Immature natural killer cell (primary cell): ENCODE measurements at regions not wholly inside any gene's neighbourhood (a gene's known extent, or its start where the extent isn't known, plus 50 kb on each side); places are given as distances from the start of the nearest gene placed in this dataset.

Source experiments
- DNase-seq, 3 donors: peaks; one replicate each; pipeline ENCODE4 v3.0.0; 2022; ENCODE audit warnings: mixed read lengths in 1 of 3
- H3K27ac Mint-ChIP-seq, 6 donors: one replicate each; pipeline ENCODE4 v1.8.0; 2020; ENCODE audit warnings: mixed read lengths in 6 of 6, mild to moderate bottlenecking in 5 of 6, inconsistent platforms in 4 of 6, moderate library complexity in 3 of 6
- H3K27me3 Mint-ChIP-seq, 3 donors: one replicate each; pipeline ENCODE4 v1.8.0; 2020 to 2021; ENCODE audit warnings: low read depth in 3 of 3, mild to moderate bottlenecking in 3 of 3, mixed read lengths in 3 of 3, moderate library complexity in 3 of 3, inconsistent platforms in 1 of 3
- H3K36me3 Mint-ChIP-seq, 3 donors: one replicate each; pipeline ENCODE4 v1.8.0; 2020; ENCODE audit warnings: mixed read lengths in 3 of 3, inconsistent platforms in 2 of 3, mild to moderate bottlenecking in 2 of 3
- H3K4me1 Mint-ChIP-seq, 2 donors: one replicate each; pipeline ENCODE4 v1.8.0; 2020; ENCODE audit warnings: inconsistent platforms in 2 of 2, mild to moderate bottlenecking in 2 of 2, mixed read lengths in 2 of 2, moderate library complexity in 1 of 2
- H3K4me3 Mint-ChIP-seq, 5 donors: one replicate each; pipeline ENCODE4 v1.8.0; 2020; ENCODE audit warnings: mild to moderate bottlenecking in 5 of 5, mixed read lengths in 5 of 5, inconsistent platforms in 3 of 5, moderate library complexity in 3 of 5
- H3K9me3 Mint-ChIP-seq, 6 donors: one replicate each; pipeline ENCODE4 v1.8.0; 2020; ENCODE audit warnings: mild to moderate bottlenecking in 6 of 6, mixed read lengths in 6 of 6, inconsistent platforms in 4 of 6, moderate library complexity in 3 of 6

DNA sequence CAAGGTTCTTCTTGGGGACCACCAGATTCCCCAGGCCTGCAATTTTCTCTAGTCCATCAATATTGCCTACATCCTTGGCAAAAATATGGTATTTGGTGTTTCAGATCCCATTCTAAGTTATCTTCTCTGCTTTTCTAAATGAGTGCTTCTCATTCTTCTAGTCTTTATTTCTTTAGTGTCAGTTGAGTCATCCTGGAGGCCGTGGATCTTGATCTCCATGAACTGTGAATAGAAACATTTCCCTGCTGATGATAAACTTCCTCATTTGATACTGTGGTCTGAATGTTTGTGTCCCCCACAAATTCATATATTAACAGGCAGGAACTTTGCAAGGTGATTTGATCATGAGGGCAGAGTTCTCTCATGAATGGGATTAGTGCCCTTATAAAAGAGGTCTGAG is 779.3 kb downstream of the INHBA start:
- Mint-ChIP-seq H3K4me1 (no peaks in the 10 kb centered on the region), H3K36me3 (no peaks in the 10 kb centered on the region), H3K27me3 (peaks cover 0 to 2% (median 0%) of the 10 kb centered on the region in 3 donors), H3K27ac (no peak overlapping the region), H3K9me3 (peaks cover 0 to 31% (median 5%) of the 10 kb centered on the region in 6 donors), H3K4me3 (no peak overlapping the region)
- DNase-seq: no peak

DNA sequence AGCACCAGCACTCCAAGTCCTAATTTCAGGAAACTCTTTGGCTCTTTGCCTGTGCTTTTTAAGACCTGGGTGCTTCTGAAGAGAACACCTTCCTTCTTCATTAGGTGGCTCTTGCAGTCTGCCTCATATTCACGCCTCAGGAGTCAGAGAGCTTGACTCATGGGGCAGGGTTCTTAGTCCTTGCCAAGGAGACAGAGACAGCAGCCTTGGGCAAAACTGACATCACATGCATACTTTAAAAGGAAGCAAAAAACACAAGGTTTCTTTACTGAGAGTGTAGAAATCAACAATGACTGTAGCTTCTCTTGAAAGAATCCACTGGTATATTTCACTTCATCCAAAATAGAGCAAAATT is 780.6 kb downstream of the INHBA start:
- Mint-ChIP-seq H3K36me3 (no peaks in the 10 kb centered on the region), H3K27me3 (peaks cover 0 to 2% (median 0%) of the 10 kb centered on the region in 3 donors), H3K4me1 (no peaks in the 10 kb centered on the region), H3K9me3 (peaks cover 0 to 29% (median 5%) of the 10 kb centered on the region in 6 donors), H3K4me3 (no peak overlapping the region), H3K27ac (no peak overlapping the region)
- DNase-seq: no peak

GRCh38 chr7:40921589-40922315 is 781.1 kb downstream of the INHBA start:
- H3K4me3 Mint-ChIP-seq: no peak overlapping the region
- H3K4me1 Mint-ChIP-seq: no peaks in the 10 kb centered on the region
- H3K36me3 Mint-ChIP-seq: no peaks in the 10 kb centered on the region
- no peak overlapping the region for H3K27ac Mint-ChIP-seq
- H3K9me3 Mint-ChIP-seq: peaks cover 0 to 28% (median 5%) of the 10 kb centered on the region in 6 donors
- no peak for DNase-seq
- H3K27me3 Mint-ChIP-seq: peaks cover 0 to 2% (median 0%) of the 10 kb centered on the region in 3 donors

DNA sequence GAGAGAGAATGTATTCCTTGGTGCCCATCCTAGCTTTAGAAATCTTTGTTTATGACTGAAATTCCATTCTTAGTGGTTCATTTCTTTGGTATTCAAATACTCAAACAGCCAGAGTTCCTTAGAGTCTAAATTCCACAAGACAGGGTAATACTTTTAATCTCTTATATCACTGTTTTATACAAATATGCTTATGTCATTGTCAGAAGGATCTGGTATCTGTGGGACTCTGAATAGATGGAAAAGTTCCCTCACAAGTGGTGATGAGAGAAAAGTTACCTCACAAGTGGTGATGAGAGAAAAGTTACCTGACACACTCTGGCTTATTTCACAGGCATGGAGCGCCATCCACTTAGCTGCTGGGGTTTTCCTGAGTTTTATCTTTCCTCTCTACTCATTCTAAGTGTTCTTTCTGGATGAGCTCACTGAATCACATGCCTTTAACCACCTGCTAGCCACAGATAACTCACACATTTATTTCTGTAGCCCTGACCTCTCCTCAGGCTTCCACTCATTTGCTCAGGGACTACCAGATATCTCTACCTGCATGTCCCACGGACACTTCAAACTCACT is 784.0 kb downstream of the SUGCT start:
- H3K4me1 Mint-ChIP-seq: no peaks in the 10 kb centered on the region
- no peak overlapping the region for H3K4me3 Mint-ChIP-seq
- H3K9me3 Mint-ChIP-seq: peaks cover 0 to 28% (median 5%) of the 10 kb centered on the region in 6 donors
- peaks cover 0 to 2% (median 0%) of the 10 kb centered on the region in 3 donors for H3K27me3 Mint-ChIP-seq
- no peak for DNase-seq
- H3K27ac Mint-ChIP-seq: no peak overlapping the region
- no peaks in the 10 kb centered on the region for H3K36me3 Mint-ChIP-seq

DNA sequence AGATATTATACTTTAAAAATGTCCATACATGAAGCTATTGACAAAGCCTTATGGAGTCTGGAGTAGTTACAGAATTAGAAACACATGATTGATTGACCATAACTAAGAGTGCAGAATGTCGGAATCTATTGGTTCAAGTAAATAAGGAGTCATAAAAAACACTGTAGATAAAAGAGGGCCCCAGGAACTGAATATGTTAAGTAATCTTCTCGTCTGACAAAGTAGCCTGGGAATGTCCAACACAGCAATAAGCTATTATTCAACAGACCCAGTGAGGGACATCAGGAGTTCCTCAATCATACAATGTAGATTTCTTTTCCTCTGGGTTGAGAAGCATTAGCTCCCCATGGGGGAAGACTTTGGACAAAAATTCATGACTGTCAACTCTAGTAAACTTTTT is 782.0 kb downstream of the SUGCT start:
- Mint-ChIP-seq H3K9me3 (peaks cover 0 to 37% (median 6%) of the 10 kb centered on the region in 6 donors), H3K4me1 (no peaks in the 10 kb centered on the region)

GRCh38 chr7:40915071-40915470 is 780.3 kb downstream of the SUGCT start:
- Mint-ChIP-seq H3K36me3 (no peaks in the 10 kb centered on the region), H3K4me1 (no peaks in the 10 kb centered on the region), H3K9me3 (peaks cover 0 to 39% (median 7%) of the 10 kb centered on the region in 6 donors), H3K27ac (no peak overlapping the region), H3K27me3 (no peaks in the 10 kb centered on the region), H3K4me3 (no peak overlapping the region)
- DNase-seq: no peak

More for the DNA sequence above, 782.0 kb downstream of the SUGCT start:
- Mint-ChIP-seq H3K36me3 (no peaks in the 10 kb centered on the region), H3K27me3 (peaks cover 0 to 2% (median 0%) of the 10 kb centered on the region in 3 donors), H3K4me3 (no peak overlapping the region), H3K27ac (no peak overlapping the region)
- no peak for DNase-seq
